ENCODE measurements at regions not wholly inside any gene's neighbourhood (a gene's known extent, or its start where the extent isn't known, plus 50 kb on each side); places are given as distances from the start of the nearest gene placed in this dataset.
"Not testable (repeated sequence)": the region's sequence is repeated elsewhere in the genome, so short reads cannot be mapped to it uniquely, and the experiment has no call there.

- no peak for DNase-seq
Observed at GRCh38 chr17:31746884-31747495, 112.1 kb downstream of the COPRS start.

GRCh38 chr17:31745964-31746600 is 113.0 kb downstream of the COPRS start:
- no peak for DNase-seq

GRCh38 chr17:31744511-31744951 is 114.5 kb downstream of the COPRS start:
- DNase-seq: no peak

GRCh38 chr17:31743797-31744196 is 115.2 kb downstream of the COPRS start:
- no peak for DNase-seq

GRCh38 chr17:31741371-31741770 is 117.7 kb downstream of the COPRS start:
- DNase-seq: no peak

GRCh38 chr17:31740611-31741082 is 118.4 kb downstream of the COPRS start:
- no peak for DNase-seq

GRCh38 chr17:31738996-31739699 is 119.9 kb downstream of the COPRS start:
- DNase-seq: no peak

GRCh38 chr17:31738488-31738887 is 120.6 kb downstream of the COPRS start:
- DNase-seq: no peak

GRCh38 chr17:31738067-31738466 is 121.0 kb downstream of the COPRS start:
- DNase-seq: no peak

GRCh38 chr17:31736855-31737625 is 122.0 kb downstream of the COPRS start:
- DNase-seq: no peak

GRCh38 chr17:31733326-31733725 is 125.7 kb downstream of the COPRS start:
- DNase-seq: no peak

GRCh38 chr17:31731585-31732154 is 127.4 kb downstream of the COPRS start:
- DNase-seq: not testable (repeated sequence)

- DNase-seq: no peak
Observed at GRCh38 chr17:31731118-31731517, 127.9 kb downstream of the COPRS start.

- no peak for DNase-seq
Observed at GRCh38 chr17:31726980-31727427, 132.0 kb downstream of the COPRS start.

GRCh38 chr17:31724619-31725018 is 134.4 kb downstream of the COPRS start:
- DNase-seq: no peak

- no peak for DNase-seq
Observed at GRCh38 chr17:31724026-31724425, 135.0 kb downstream of the COPRS start.

- no peak for DNase-seq
Observed at GRCh38 chr17:31722251-31723056, 136.6 kb downstream of the COPRS start.

- DNase-seq: no peak
Observed at GRCh38 chr17:31721291-31722025, 137.6 kb downstream of the COPRS start.

GRCh38 chr17:31717251-31717650 is 141.8 kb downstream of the COPRS start:
- DNase-seq: not testable (repeated sequence)

- no peak for DNase-seq
Observed at GRCh38 chr17:31715446-31715845, 143.6 kb downstream of the COPRS start.

GRCh38 chr17:31704483-31704882 is 154.6 kb downstream of the COPRS start:
- DNase-seq: no peak
